AML-193 (cell line): ENCODE measurements at regions not wholly inside any gene's neighbourhood (a gene's known extent, or its start where the extent isn't known, plus 50 kb on each side); places are given as distances from the start of the nearest gene placed in this dataset.

Experiments
- DNase-seq, 2 experiments: peaks; one replicate each; lab custom pipeline; 2025; lab: John Stamatoyannopoulos, UW

DNA sequence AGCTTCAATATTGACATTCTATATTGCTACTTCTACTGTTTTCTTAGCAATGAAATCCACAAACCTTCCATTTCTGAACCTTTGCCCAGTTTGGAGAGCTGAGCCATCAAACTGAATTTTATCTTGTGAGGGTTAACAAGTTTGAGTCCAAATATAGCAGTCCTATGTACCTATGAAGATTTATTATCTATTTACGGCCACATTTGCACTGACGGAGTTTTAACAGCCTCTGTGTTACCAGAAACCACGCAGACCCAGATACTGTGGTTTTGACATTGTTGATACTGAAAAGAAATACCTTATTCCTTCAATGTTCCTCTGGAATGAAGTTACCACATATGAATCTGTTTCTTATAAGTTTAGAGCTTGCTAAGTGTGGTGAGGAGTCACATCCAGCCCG, 172.6 kb downstream of the FGFR2 start:
- DNase-seq, result no peak

DNA sequence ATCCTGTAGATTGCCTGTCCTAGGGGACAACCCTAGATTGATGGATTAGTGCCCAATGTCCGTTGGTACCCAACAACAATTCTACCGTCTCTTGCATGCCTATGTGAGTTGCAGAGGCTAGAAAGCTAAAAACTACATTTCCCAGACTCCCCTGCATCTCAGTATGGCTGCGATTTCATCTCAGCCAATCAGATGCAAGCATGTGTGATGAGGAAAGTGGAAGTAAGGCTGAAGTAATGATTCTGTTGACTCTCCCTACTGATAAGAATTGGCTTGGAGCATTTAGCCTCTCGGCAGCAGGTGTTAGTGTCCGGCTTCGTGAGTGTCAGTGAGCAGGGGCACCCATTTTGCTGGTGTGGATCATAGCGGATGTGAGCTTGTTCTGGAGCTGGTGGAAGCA, 171.9 kb downstream of the FGFR2 start:
- DNase-seq, result no peak
